ENCODE measurements at regions not wholly inside any gene's neighbourhood (a gene's known extent, or its start where the extent isn't known, plus 50 kb on each side); places are given as distances from the start of the nearest gene placed in this dataset.

- Histone ChIP-seq H3K27ac (ENCODE audit: extremely low read depth, low read depth, low read length) (no peak overlapping the region), H3K36me3 (ENCODE audit: control insufficient read depth in 2 of 2, insufficient read depth in 1 of 2, low read length in 2 of 2) (no peaks in the 10 kb centered on the region), H3K4me3 (ENCODE audit: low read depth, low read length) (no peak overlapping the region), H3K9me3 (ENCODE audit: control insufficient read depth, insufficient read depth, low read depth, low read length) (no peaks in the 10 kb centered on the region), H3K4me1 (ENCODE audit: control insufficient read depth, insufficient read depth, low read length) (no peaks in the 10 kb centered on the region)
- ChIA-PET POLR2A (no interaction called here), CTCF (no interaction called here)
- TF ChIP-seq ZNF558 (tag by site-specific recombination; IDR thresholded peaks at IDR 0.05): no peak
- no peak for TF ChIP-seq ZNF530 (tag by site-specific recombination; IDR thresholded peaks at IDR 0.05; ENCODE audit: low read depth)
- TF ChIP-seq RBAK (tag by site-specific recombination; IDR thresholded peaks at IDR 0.05): no peak
- no peak for TF ChIP-seq ZNF366 (tag by site-specific recombination; conservative IDR thresholded peaks at IDR 0.05)
- no peak for TF ChIP-seq ZIC2 (tag by site-specific recombination; IDR thresholded peaks at IDR 0.05)
Measured at GRCh38 chr21:15319727-15320126, 254.9 kb upstream of the NRIP1 start.

GRCh38 chr21:15324542-15324941 is 259.7 kb upstream of the NRIP1 start:
- CTCF ChIA-PET: no interaction called here
- H3K36me3 ChIP-seq (ENCODE audit: control insufficient read depth in 2 of 2, insufficient read depth in 1 of 2, low read length in 2 of 2): no peaks in the 10 kb centered on the region
- H3K4me3 ChIP-seq (ENCODE audit: low read depth, low read length): no peak overlapping the region
- no peaks in the 10 kb centered on the region for H3K9me3 ChIP-seq (ENCODE audit: control insufficient read depth, insufficient read depth, low read depth, low read length)
- no peak for TF ChIP-seq ZNF623 (tag by site-specific recombination; IDR thresholded peaks at IDR 0.05)
- TF ChIP-seq ZNF610 (tag by site-specific recombination; IDR thresholded peaks at IDR 0.05; ENCODE audit: borderline replicate concordance): no peak
- TF ChIP-seq ZNF76 (tag by site-specific recombination; IDR thresholded peaks at IDR 0.05; ENCODE audit: borderline replicate concordance, low read depth): no peak
- TF ChIP-seq ZNF785 (tag by site-specific recombination; IDR thresholded peaks at IDR 0.05): no peak
- TF ChIP-seq ZNF48 (tag by site-specific recombination; IDR thresholded peaks at IDR 0.05): no peak
- TF ChIP-seq, protein P1, sequence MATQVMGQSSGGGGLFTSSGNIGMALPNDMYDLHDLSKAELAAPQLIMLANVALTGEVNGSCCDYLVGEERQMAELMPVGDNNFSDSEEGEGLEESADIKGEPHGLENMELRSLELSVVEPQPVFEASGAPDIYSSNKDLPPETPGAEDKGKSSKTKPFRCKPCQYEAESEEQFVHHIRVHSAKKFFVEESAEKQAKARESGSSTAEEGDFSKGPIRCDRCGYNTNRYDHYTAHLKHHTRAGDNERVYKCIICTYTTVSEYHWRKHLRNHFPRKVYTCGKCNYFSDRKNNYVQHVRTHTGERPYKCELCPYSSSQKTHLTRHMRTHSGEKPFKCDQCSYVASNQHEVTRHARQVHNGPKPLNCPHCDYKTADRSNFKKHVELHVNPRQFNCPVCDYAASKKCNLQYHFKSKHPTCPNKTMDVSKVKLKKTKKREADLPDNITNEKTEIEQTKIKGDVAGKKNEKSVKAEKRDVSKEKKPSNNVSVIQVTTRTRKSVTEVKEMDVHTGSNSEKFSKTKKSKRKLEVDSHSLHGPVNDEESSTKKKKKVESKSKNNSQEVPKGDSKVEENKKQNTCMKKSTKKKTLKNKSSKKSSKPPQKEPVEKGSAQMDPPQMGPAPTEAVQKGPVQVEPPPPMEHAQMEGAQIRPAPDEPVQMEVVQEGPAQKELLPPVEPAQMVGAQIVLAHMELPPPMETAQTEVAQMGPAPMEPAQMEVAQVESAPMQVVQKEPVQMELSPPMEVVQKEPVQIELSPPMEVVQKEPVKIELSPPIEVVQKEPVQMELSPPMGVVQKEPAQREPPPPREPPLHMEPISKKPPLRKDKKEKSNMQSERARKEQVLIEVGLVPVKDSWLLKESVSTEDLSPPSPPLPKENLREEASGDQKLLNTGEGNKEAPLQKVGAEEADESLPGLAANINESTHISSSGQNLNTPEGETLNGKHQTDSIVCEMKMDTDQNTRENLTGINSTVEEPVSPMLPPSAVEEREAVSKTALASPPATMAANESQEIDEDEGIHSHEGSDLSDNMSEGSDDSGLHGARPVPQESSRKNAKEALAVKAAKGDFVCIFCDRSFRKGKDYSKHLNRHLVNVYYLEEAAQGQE (tag by site-specific recombination; IDR thresholded peaks at IDR 0.05): no peak
- no peak for TF ChIP-seq SP3 (tag by site-specific recombination; IDR thresholded peaks at IDR 0.05)
- no peak for TF ChIP-seq OVOL3 (tag by site-specific recombination; IDR thresholded peaks at IDR 0.05)
- no peak for TF ChIP-seq ZNF621 (tag by site-specific recombination; IDR thresholded peaks at IDR 0.05)
- TF ChIP-seq ZNF660 (tag by site-specific recombination; IDR thresholded peaks at IDR 0.05): no peak
- TF ChIP-seq, protein P2, sequence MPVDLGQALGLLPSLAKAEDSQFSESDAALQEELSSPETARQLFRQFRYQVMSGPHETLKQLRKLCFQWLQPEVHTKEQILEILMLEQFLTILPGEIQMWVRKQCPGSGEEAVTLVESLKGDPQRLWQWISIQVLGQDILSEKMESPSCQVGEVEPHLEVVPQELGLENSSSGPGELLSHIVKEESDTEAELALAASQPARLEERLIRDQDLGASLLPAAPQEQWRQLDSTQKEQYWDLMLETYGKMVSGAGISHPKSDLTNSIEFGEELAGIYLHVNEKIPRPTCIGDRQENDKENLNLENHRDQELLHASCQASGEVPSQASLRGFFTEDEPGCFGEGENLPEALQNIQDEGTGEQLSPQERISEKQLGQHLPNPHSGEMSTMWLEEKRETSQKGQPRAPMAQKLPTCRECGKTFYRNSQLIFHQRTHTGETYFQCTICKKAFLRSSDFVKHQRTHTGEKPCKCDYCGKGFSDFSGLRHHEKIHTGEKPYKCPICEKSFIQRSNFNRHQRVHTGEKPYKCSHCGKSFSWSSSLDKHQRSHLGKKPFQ (tag by site-specific recombination; IDR thresholded peaks at IDR 0.05): no peak
- no peak for TF ChIP-seq ZNF645 (tag by site-specific recombination; IDR thresholded peaks at IDR 0.05)
- no peak for TF ChIP-seq ZNF664 (tag by site-specific recombination; IDR thresholded peaks at IDR 0.05)
- TF ChIP-seq ZNF830 (tag by site-specific recombination; IDR thresholded peaks at IDR 0.05; ENCODE audit: low read depth): no peak
- no peak overlapping the region for H3K27ac ChIP-seq (ENCODE audit: extremely low read depth, low read depth, low read length)
- H3K4me1 ChIP-seq (ENCODE audit: control insufficient read depth, insufficient read depth, low read length): no peaks in the 10 kb centered on the region
- POLR2A ChIA-PET: no interaction called here

Data from HEK293 (cell line).